Astrocyte of the hippocampus (primary cell): ENCODE measurements at regions not wholly inside any gene's neighbourhood (a gene's known extent, or its start where the extent isn't known, plus 50 kb on each side); places are given as distances from the start of the nearest gene placed in this dataset.
"Not testable (repeated sequence)": the region's sequence is repeated elsewhere in the genome, so short reads cannot be mapped to it uniquely, and the experiment has no call there.

Experiments
- DNase-seq: peaks from one replicate; pipeline ENCODE4 v3.0.0; 2011; ENCODE audit warnings: low read depth, low spot score

DNA sequence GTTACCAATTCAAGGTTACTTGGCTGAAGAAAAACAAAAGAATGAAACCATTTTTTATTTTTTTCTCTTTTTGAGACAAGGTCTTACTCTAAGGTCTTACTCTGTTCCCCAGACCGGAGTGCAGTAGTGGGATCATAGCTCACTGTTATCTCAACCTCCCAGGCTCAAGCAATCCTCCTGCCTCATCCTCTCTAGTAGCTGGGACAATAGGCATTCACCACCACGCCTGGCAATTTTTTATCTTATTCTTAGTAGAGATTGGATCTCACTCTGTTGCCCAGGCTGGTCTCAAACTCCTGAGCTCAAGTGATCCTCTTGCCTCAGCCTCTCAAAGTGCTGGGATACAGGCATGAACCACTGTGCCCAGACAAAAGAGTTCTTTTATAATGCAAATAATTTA is 3732.0 kb upstream of the OR11H1 start:
- DNase-seq, result not testable (repeated sequence)

DNA sequence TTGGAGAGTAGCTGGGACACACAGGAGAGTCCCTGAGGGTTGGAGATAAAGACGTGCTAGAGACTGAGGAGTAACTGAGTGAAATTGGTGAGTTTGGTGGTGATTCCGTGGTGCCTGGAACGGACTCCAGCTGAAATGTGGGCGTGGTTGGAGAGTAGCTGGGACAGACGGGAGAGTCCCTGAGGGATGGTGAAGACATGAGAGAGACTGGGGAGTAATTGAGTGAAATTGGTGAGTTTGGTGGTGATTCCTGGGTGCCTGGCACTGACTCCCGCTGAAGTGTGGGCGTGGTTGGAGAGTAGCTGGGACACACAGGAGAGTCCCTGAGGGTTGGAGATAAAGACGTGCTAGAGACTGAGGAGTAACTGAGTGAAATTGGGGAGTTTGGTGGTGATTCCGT is 3712.5 kb upstream of the OR11H1 start:
- DNase-seq, result not testable (repeated sequence)

DNA sequence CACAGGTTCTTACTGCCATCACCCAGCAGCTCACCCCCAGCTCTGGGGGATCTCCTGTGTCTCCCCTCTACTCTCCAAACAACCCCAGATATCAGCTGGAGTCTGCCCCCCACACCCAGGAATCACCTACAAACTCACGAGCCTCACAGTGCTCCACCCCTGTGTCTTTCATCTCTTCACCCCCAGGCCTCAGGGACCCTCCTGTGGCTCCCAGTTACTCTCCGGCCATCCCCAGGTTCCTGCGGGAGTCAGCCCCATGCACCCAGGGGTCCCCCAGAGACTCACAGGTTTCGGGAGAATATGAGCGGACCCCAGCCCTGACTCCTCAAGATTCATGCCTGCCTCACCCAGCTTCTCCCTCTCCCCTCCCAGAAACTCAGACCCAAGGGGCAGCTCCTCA is 3709.1 kb upstream of the OR11H1 start:
- not testable (repeated sequence) for DNase-seq

DNA sequence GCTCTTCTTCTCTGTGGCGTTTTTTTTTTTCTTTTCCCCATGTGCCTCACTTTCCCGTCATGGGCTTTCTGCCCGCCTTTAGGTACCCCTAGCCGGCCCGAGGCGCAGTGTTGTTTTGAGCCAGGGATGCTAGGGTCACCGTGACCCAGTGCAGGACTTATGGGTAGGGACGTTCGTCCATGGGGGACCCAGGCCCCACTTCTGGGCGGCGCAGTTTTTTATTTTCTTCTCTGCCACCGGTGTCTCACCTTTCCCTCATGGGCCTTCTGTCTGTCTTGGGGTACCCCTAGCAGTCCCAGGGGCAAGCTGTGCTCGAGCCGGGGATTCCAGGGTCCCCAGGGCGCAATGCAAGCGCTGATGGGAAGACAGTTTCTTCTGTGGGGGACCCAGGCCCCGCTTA is 3705.7 kb upstream of the OR11H1 start:
- not testable (repeated sequence) for DNase-seq

DNA sequence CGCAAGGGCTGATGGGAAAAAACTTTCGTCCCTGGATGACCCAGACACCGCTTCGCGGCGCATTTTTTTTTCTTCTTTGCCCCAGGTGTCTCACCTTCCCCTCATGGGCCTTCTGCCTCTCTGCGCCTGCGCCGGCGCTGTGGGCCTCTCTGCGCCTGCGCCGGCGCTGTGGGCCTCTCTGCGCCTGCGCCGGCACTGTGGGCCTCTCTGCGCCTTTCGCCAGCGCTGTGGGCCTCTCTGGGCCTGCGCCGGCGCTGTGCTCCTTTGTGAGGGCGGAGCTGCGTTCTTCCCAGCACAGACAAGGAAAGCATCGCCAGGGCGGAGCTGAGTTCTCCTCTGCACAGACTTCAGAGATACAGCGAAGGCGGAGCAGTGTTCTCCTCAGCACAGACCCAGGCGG is 3703.0 kb upstream of the OR11H1 start:
- DNase-seq, result not testable (repeated sequence)

DNA sequence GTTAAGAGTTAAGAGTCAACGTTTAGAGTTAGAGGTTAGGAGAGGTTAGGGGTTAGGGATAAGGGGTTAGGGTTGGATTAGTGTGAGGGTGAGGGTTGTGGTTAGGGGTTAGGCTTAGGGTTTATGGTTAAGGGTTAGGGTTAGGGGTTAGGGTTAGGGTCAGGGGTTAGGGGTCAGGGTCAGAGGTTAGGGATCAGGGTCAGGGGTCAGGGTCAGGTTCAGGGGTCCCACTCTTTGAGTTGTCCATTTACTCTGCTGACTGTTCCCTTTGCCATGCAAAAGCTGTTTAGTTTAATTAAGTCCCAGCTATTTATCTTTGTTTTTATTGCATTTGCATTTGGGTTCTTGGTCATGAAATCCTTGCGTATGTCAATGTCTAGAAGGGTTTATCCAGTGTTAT is 3702.0 kb upstream of the OR11H1 start:
- not testable (repeated sequence) for DNase-seq

DNA sequence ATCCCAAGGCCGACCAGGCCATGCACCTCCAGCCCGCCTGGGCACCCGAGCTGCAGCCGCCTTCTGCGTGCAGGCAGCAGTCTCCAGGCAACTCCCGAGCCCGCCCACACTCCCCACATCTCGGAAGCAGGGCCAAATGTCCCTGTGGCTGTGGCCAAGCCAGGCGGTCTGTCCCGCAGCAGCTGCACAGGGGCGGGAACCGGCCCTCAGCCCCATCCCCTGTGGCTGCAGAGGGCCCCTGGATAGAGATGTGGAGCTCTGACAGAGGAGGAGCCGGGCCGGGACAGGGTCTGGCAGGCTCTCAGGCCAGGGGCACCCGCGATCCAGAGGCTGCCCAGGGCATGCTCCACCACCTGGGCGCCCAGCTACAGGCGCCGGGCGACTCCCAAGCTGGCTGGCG is 3698.6 kb upstream of the OR11H1 start:
- DNase-seq, result peak; percentile 0
